Fibroblast of skin of right biceps (primary cell): ENCODE measurements at regions not wholly inside any gene's neighbourhood (a gene's known extent, or its start where the extent isn't known, plus 50 kb on each side); places are given as distances from the start of the nearest gene placed in this dataset.
"Not testable (repeated sequence)": the region's sequence is repeated elsewhere in the genome, so short reads cannot be mapped to it uniquely, and the experiment has no call there.

Experiments used
- DNase-seq: peaks from one replicate; pipeline ENCODE4 v3.0.0-alpha.2; 2013

DNA sequence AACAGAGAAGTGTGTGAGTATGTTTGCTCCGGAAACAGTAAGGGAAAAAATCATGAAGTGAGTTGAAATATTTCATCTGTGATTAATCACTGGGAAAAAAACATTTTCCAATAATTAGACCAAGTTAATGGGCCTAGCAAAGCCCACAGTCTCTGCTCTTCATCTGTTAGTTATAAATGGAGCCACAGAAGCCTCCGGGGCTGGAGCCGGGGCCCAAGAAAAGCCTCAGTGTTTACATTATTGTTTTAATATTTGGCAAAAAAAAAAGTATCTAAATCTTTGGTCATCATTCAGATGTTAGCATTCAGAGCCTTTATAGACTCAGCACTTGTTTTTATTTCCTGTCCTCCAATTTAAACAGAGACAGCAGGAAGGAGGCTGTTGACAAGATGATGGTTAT lies 115.0 kb downstream of the UBE2U start:
- no peak for DNase-seq

DNA sequence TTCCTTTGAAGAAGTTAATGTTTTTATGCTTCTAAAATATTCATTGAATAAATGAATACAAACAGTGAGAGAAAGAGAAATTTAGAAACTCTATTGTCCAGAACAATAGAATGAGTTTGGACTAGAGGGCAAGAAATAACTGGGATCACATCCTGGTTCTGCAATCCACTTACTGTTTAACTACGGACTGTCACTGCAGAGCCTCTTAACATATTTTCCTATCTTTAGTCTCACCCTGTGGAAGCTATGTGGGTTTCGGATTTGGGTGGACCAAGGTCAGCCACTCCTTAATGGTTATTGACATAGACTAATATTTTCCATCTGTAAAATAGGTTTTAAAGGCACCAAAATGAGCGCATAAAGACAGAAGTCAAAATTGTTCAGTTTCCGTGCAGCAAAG lies 116.6 kb downstream of the UBE2U start:
- no peak for DNase-seq

GRCh38 chr1:64320470-64320869 lies 117.0 kb downstream of the UBE2U start:
- DNase-seq: peak; percentile 94

DNA sequence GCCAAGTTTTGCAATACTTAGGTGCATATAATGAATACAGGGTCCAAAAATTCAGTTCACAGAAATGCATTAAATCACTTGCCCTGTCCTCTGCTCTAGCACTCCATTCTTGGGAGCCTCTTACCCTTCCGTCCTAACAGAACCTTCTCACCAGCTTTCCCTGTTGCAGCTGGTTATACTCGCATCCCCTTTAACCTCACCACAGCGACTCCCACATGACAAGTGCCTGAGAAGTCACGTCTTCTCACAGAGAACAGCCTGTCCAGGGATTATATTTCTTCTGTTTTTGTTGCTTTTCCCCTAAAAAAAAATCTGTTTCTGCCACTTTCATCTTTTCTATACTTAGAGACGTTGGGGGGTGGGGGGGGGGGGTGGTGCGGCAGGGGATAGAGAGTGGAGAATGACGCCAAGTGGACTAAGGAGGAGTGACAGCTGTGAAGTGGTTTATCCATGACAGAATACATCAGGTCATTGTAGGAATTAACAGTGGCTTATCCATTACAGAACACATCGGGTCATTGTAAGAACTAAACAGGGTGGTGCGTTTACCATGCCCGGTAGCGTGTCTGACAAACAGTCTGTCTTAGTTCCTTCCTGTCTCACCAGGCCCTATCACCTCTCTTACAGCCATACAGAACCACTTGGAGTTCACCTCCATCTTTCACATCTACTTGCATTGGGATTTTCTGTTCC lies 117.6 kb downstream of the UBE2U start:
- no peak for DNase-seq

DNA sequence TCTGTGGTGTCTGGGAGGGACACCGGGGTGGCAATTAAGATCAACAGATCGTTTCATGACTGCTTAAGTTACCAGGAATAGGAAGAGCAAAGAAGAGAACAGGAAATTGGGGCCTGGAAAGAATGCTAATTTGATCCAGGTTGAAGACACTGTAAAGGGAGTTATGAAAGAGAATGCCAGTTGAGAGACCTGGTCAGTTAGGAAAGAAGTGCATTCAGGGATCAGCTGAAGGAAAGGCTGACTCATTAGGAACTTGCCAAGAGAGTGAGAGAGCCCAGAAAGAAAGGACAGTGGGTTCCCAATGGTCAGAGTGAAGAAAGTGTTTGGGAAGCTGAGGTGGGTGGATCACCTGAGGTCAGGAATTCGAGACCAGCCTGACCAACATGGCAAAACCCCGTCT lies 119.6 kb downstream of the UBE2U start:
- DNase-seq: peak; percentile 36

- DNase-seq: no peak
These were observed 120.5 kb downstream of the UBE2U start for GRCh38 chr1:64323882-64324281.

GRCh38 chr1:64325856-64326255 lies 122.4 kb downstream of the UBE2U start:
- DNase-seq: no peak

DNA sequence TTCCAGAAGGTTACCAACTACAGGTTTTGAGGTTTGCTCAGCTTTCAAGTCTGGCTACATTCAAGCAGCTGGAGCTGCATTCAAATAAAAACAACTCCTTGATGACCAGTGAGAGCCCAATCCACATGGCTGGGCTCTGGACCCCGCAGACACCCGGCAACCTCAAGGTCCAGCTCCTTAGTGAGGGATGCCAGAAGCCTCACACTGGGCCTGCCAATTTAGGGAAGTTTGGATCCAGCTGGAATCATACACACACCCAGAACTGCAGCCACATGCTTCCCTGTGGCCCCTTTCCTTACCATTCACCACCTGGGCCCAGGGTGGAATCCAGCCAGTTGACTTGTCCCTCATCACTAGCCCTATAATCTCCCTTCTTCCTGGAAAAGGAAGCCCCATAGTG lies 123.7 kb downstream of the UBE2U start:
- no peak for DNase-seq

DNA sequence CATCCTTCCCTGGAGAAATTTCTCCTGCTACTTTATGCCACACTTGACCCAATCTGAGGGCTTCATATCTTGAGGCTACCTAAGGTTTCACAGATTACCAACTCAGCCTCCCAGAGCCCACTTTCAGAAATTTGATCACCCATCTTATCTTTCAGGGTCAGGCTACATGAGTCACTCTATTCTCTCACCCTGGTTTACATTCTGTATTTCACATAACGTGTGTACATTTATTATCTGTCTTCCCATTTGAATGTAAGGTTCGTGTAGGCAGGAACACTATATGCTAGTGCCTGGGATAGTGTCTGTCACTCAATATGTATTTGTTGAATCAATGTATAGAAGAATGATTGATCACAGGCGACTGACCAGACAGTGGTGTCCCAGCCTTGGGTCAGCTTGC lies 124.8 kb downstream of the UBE2U start:
- no peak for DNase-seq

- DNase-seq: no peak
These were observed 127.4 kb downstream of the UBE2U start for GRCh38 chr1:64330839-64331238.

GRCh38 chr1:64335636-64336035 lies 132.2 kb downstream of the UBE2U start:
- no peak for DNase-seq

- no peak for DNase-seq
These were observed 132.5 kb upstream of the CACHD1 start for GRCh38 chr1:64337475-64337874.

DNA sequence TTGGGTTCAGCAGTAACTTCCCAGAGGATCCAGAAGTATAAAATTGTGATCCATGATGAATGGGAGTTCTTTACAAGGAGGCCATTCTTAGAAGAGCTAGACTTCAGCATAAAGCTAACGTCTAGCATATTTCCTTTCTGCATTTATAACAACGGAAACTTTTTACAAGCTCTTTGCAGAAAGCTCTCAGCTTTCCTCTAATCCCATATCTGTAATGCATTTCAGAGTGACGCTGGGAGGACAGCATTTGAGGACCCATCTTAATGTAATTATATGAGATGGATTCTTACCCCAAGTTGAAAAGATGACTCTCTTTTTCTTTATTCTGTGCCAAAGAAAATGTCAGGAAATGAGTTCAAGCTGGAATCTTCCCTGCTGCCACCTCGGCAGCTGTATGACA lies 132.0 kb upstream of the CACHD1 start:
- peak; percentile 8 for DNase-seq

DNA sequence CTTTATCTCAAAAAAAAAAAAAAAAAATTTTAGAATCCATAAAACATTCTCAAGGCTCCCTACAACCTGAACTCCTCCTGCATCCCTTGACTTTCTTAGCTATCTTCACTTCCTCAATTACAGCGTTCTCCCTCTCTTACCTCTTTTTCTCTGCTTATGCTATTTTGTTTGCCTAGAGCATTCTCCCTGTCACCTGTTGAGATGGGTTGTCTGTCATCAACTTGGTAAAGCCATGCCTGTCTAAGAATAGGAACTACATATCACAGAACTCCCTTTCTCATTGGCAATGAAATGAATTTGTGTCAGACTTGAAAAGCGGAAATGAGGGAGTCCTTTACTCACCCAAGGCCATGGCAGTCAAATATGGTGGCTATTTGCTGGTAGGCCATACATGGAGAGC lies 129.6 kb upstream of the CACHD1 start:
- DNase-seq: no peak

- peak; percentile 42 for DNase-seq
These were observed 126.7 kb upstream of the CACHD1 start for GRCh38 chr1:64343105-64343822.

DNA sequence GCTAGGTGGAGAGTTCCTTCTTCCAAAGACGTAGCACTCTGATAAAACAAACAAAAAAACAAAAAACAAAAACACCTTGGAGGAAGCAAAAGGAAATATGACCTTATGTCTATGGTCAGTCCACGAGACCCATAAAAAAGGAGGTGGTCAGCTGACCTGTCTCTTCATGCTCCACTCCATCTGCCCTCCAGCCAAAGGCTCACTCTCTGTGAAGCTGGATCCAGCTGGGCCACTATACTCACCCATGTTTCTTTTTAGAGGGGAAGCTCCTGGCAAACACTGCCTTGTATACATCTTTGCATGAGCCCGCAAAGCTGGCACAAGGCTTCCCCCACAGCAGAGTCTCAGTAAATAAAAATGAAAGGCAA lies 126.1 kb upstream of the CACHD1 start:
- no peak for DNase-seq

DNA sequence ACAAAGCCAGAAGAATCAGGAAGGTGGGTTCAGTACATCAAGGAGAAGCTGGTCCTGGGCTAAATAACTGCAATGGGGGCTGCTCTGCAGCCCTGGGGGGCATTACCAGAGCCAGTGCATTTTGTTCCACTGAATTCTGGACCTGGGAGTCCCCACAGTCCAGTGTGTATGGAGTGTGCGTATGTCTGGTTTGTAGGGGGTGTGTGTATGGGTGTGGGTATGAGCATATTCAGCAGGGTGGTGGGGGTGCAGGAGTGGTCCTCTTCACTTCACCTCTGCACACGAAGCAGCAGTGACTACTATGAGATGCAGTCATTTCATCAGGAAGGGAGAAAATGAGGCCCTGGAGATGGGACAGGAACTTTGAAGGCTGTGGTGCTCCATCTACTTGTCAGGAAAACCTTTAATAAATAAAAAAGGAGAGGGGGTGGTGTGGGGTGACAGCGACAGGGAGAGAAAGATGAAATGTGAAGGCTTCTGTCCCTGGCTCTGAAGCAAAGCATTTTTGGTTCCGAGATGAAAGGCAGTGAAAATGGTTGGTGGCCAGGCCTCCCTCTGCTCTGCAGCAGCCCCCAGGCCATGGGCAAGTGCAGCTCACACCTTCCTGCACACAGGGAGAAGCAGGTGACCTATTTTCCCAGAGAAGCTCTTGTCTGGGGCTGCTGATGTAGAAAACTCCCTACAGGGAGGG lies 121.5 kb upstream of the CACHD1 start:
- no peak for DNase-seq

- DNase-seq: no peak
These were observed 120.8 kb upstream of the CACHD1 start for GRCh38 chr1:64348961-64349648.

- DNase-seq: not testable (repeated sequence)
These were observed 114.4 kb upstream of the CACHD1 start for GRCh38 chr1:64355534-64355933.

DNA sequence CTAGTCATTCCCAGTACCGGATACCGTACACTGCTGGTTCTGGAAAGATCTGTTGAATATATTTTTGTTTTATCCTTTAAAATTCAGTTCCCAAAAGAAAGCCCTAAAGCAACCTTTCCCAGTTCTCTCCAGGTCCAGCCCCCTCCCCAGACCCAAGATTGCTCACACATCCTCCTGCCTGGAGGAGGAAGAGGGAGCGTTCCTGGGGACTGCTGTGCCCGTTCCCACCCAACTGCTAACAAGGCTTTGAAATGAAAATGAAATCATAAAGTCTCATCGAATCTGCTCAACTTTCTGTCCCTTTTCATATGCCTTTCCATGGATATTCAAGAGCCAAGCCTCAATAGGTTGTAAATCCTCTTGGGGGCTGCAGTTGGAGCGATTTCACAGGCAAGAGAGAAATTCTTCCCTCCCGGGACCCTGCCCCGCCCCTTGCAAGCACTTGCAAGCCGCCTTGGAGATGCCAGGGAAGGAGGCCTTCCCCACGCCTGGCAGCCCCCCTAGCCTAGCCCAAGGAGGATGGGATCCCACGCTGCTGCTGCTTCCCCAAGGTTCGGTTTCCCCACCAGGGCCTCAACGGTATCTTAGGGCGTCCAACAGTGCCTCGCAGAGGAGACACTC lies 113.2 kb upstream of the CACHD1 start:
- DNase-seq: no peak

DNA sequence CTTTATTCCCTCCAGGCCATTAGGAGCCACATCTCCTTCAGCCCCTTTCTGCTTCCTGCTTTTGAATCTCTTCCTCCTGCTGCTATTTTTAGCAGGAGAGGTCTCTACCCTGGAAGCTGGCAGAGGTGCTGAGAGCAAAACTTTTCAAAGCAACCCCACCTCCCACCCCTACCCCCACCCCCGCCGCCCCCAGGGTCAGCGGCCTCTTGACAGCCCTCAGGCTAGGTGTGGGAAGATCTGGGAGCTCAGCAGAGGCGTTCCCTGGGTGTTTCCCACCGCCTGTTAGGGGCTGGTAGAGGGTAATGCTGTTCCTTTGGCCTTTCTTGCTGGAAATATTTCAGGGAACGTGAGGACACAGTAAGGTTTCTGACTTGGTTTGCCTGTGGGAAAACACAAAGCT lies 112.5 kb upstream of the CACHD1 start:
- DNase-seq: no peak

DNA sequence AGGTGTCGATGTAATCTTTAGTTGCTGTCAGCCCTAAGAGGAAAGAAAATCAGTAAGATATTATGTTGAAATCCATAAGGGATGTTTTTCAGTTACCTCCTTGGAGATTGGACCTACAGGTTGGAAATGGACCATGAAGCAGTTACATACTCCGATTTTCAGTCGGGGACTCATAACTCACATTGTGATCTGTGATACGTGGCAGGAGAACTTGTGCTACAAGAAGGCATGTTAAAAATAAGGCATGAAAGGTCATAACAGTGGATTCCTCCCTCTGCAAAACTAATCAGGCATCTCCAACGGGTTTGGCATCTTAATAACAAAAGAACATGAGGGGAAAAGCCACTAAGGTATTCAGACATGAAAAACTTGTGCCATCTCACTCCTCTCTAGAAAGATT lies 111.2 kb upstream of the CACHD1 start:
- DNase-seq: no peak

- no peak for DNase-seq
These were observed 108.0 kb upstream of the CACHD1 start for GRCh38 chr1:64361974-64362373.
